GM23338 (cell line): ENCODE measurements at regions not wholly inside any gene's neighbourhood (a gene's known extent, or its start where the extent isn't known, plus 50 kb on each side); places are given as distances from the start of the nearest gene placed in this dataset.
A peak's percentile ranks its signal among the peaks of the same experiment; 100 is the strongest.

Experiments
- ATAC-seq: fragments of 200-7000 bp; cut with Tn5 transposase; 3 replicates; pipeline ENCODE4 v1.9.1; 2020
- DNase-seq: peaks from one replicate; pipeline ENCODE4 v3.0.0-alpha.2; 2015; ENCODE audit warnings: low spot score
- H2AFZ ChIP-seq: fragments of 200-600 bp; sonication (generic); 2 replicates; pipeline ENCODE4 v1.8.0; 2016; ENCODE audit warnings: antibody characterized with exemption, mild to moderate bottlenecking, moderate library complexity
- H3F3A ChIP-seq: fragments of 200-600 bp; sonication (generic); replicated peaks from 2 replicates; pipeline ENCODE4 v1.8.0; 2017; ENCODE audit warnings: antibody characterized with exemption, mixed run types, low read depth
- H3K27ac ChIP-seq: fragments of 200-600 bp; sonication (generic); 2 replicates; pipeline ENCODE4 v1.6.1; 2016; ENCODE audit warnings: low read depth
- H3K27me3 ChIP-seq: fragments of 200-600 bp; sonication (generic); 2 replicates; pipeline ENCODE4 v1.8.0; 2016; ENCODE audit warnings: mild to moderate bottlenecking, mixed run types, moderate library complexity; ENCODE audit not compliant: insufficient read depth
- H3K36me3 ChIP-seq: fragments of 200-600 bp; sonication (generic); 2 replicates; pipeline ENCODE4 v1.8.0; 2016; ENCODE audit warnings: mild to moderate bottlenecking; ENCODE audit not compliant: insufficient read depth
- H3K4me1 ChIP-seq: fragments of 200-600 bp; sonication (generic); 2 replicates; pipeline ENCODE4 v1.8.0; 2016; ENCODE audit warnings: mild to moderate bottlenecking, moderate library complexity; ENCODE audit not compliant: insufficient read depth
- H3K4me2 ChIP-seq: fragments of 200-600 bp; sonication (generic); 2 replicates; pipeline ENCODE4 v1.7.1; 2017; ENCODE audit warnings: mixed run types
- H3K4me3 ChIP-seq: fragments of 200-600 bp; sonication (generic); 2 replicates; pipeline ENCODE4 v1.6.1; 2016; ENCODE audit warnings: mixed run types
- H3K79me2 ChIP-seq: fragments of 200-600 bp; sonication (generic); replicated peaks from 2 replicates; pipeline ENCODE4 v1.8.0; 2017; ENCODE audit warnings: mild to moderate bottlenecking; ENCODE audit not compliant: insufficient read depth
- H3K9me2 ChIP-seq: fragments of 200-600 bp; sonication (generic); 2 replicates; pipeline ENCODE4 v1.8.0; 2017; ENCODE audit not compliant: insufficient read depth
- H4K20me1 ChIP-seq: fragments of 200-600 bp; sonication (generic); replicated peaks from 2 replicates; pipeline ENCODE4 v1.8.0; 2017; ENCODE audit warnings: mild to moderate bottlenecking; ENCODE audit not compliant: insufficient read depth
- H3K27ac Mint-ChIP-seq: 2 replicates; pipeline ENCODE4 v1.8.0; 2020; ENCODE audit warnings: inconsistent platforms, mild to moderate bottlenecking, moderate library complexity, mixed read lengths
- H3K27me3 Mint-ChIP-seq: 3 replicates; pipeline ENCODE4 v1.8.0; 2022; ENCODE audit warnings: low read depth, mild to moderate bottlenecking, moderate library complexity, mixed read lengths, inconsistent platforms; ENCODE audit not compliant: insufficient read depth, poor library complexity
- H3K36me3 Mint-ChIP-seq: 3 replicates; pipeline ENCODE4 v1.8.0; 2021; ENCODE audit warnings: low read depth, mild to moderate bottlenecking, inconsistent platforms, moderate library complexity, mixed read lengths
- H3K4me1 Mint-ChIP-seq: 3 replicates; pipeline ENCODE4 v1.8.0; 2020; ENCODE audit warnings: mild to moderate bottlenecking, inconsistent platforms, mixed read lengths
- H3K4me3 Mint-ChIP-seq: 3 replicates; pipeline ENCODE4 v1.8.0; 2021; ENCODE audit warnings: moderate library complexity, mild to moderate bottlenecking, inconsistent platforms, mixed read lengths
- H3K9me3 Mint-ChIP-seq: 3 replicates; pipeline ENCODE4 v1.8.0; 2020; ENCODE audit warnings: moderate library complexity, mild to moderate bottlenecking, inconsistent platforms, mixed read lengths
- CREB1 ChIP-seq: fragments of 250-450 bp; sonication (Bioruptor Pico); IDR thresholded peaks from 2 replicates; pipeline ENCODE4 v1.5.0; 2020; ENCODE audit warnings: low read depth, mild to moderate bottlenecking, moderate library complexity
- EZH2 ChIP-seq: fragments of 200-600 bp; sonication (generic); IDR thresholded peaks from one replicate; pipeline ENCODE4 v1.8.0; 2017; ENCODE audit warnings: antibody characterized with exemption, mild to moderate bottlenecking, low read depth; ENCODE audit not compliant: unreplicated experiment
- EZH2phosphoT487 ChIP-seq: fragments of 200-600 bp; sonication (generic); IDR thresholded peaks from one replicate; pipeline ENCODE4 v1.8.1; 2018; ENCODE audit warnings: antibody characterized with exemption; ENCODE audit not compliant: unreplicated experiment
- JUNB ChIP-seq: IDR thresholded peaks from one replicate; pipeline ENCODE4 v1.6.1; 2016; ENCODE audit warnings: antibody characterized with exemption; ENCODE audit not compliant: unreplicated experiment
- NANOG ChIP-seq: IDR thresholded peaks from 2 replicates; pipeline ENCODE4 v1.6.1; 2016; ENCODE audit warnings: antibody characterized with exemption, borderline replicate concordance
- POLR2AphosphoS5 ChIP-seq: IDR thresholded peaks from 2 replicates; pipeline ENCODE4 v1.6.1; 2016; ENCODE audit warnings: antibody characterized with exemption, low read depth
- STAT1 ChIP-seq: IDR thresholded peaks from one replicate; pipeline ENCODE4 v1.6.1; 2016; ENCODE audit warnings: antibody characterized with exemption; ENCODE audit not compliant: unreplicated experiment
- ZNF114 ChIP-seq: fragments of 250-450 bp; sonication (Bioruptor Pico); IDR thresholded peaks from 2 replicates; pipeline ENCODE4 v1.5.0; 2020; ENCODE audit warnings: mild to moderate bottlenecking, moderate library complexity
- ZNF331 ChIP-seq: fragments of 250-450 bp; sonication (Bioruptor Pico); IDR thresholded peaks from 2 replicates; pipeline ENCODE4 v1.5.0; 2020; ENCODE audit warnings: low read depth, mild to moderate bottlenecking, moderate library complexity
- TF ChIP-seq, protein P1 (sequence below): IDR thresholded peaks from 2 replicates; pipeline ENCODE4 v1.6.1; 2016; ENCODE audit warnings: antibody characterized with exemption
- TF ChIP-seq, protein P2 (sequence below): IDR thresholded peaks from one replicate; pipeline ENCODE4 v1.6.1; 2018; ENCODE audit warnings: antibody characterized with exemption; ENCODE audit not compliant: unreplicated experiment
- TF ChIP-seq, protein P3 (sequence below), 2 experiments: fragments of 200-600 bp in 1 of 2; sonication (generic) in 1 of 2; conservative IDR thresholded peaks; 2 replicates each; pipeline versions ENCODE4 v1.5.1 to v1.6.1; 2016 to 2017; ENCODE audit warnings: antibody characterized with exemption in 2 of 2, low read depth in 2 of 2, mild to moderate bottlenecking in 2 of 2, moderate library complexity in 1 of 2
- TF ChIP-seq, protein P4 (sequence below): fragments of 250-450 bp; sonication (Bioruptor Pico); IDR thresholded peaks from 2 replicates; pipeline ENCODE4 v1.5.0; 2020; ENCODE audit warnings: mild to moderate bottlenecking, moderate library complexity

DNA sequence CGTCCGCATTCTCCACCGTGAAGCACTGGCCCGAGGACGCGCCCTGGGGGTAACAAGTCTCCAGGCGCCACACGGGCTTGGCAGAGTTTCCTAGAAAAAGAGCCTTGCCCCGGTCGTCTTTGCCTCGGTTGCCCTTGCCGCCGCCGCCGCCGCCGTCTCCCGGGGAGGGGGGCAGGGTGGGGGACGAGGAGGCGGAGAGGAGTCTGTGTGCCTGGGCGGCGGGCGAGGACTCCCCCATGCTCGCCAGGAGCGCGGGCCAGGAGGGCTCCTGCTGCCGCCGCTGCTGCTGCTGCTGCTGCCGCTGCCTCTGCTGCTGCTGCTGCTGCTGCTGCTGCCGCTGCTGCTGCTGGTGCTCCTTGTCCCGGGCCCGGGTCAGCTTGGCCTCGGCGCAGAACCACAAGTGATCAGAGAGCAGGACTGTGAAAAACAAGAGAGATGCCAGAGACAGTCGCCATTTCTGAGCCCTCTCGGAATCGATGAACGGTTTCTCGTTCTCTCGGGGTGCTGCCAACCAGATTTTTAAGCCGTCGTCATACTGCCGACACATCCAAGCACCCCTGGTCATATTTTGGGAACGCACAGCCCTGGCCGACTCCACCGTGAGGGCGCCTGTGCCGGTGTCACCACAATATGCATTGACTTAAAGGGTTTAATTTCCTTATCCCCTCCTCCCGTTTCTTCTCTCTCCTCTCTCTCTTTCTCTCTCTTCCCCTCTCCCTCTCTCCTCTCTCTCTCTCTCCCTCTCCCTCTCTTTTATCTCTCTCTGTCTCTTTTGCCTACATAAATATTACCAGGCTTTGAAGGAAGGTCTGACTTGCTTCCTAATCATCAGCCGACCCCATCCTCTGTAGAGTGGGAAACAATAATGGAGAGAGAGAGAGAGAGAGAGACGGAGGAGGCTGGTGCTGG, 349.1 kb downstream of the LIG4 start:
- ATAC-seq = peak; percentile 46

More for the DNA sequence above, 349.1 kb downstream of the LIG4 start:
- no peaks in the 10 kb centered on the region; the same call in 2 of the 3 replicates for H3K36me3 Mint-ChIP-seq
- Histone ChIP-seq H3K9me2 (no peaks in the 10 kb centered on the region), H3K79me2 (peaks cover 23% of the 10 kb centered on the region), H3K4me1 (peaks cover 6% of the 10 kb centered on the region; the same call in 1 of the 2 replicates), H3K27me3 (peaks cover 47% of the 10 kb centered on the region), H3K36me3 (no peaks in the 10 kb centered on the region), H2AFZ (peak overlapping the region; percentile 96), H4K20me1 (0 out of 2 replicates have a peak, but pooled peaks cover 9% of the 10 kb centered on the region), H3K27ac (no peak overlapping the region), H3K4me3 (peak overlapping the region; percentile 90), H3F3A (peaks cover 3% of the 10 kb centered on the region; the same call in 1 of the 2 replicates), H3K4me2 (peak overlapping the region; percentile 94)
- H3K4me3 Mint-ChIP-seq = peak overlapping the region; percentile 88
- DNase-seq = peak; percentile 63
- H3K27ac Mint-ChIP-seq = no peak overlapping the region
- no peaks in the 10 kb centered on the region for H3K9me3 Mint-ChIP-seq
- peaks cover 28% of the 10 kb centered on the region for H3K27me3 Mint-ChIP-seq
- TF ChIP-seq STAT1 (no peak), ZNF331 (CRISPR knock-in tag) (no peak), ZNF114 (CRISPR knock-in tag) (no peak), JUNB (no peak), NANOG (no peak), CREB1 (no peak), POLR2AphosphoS5 (no peak), EZH2 (no peak), EZH2phosphoT487 (no peak)
- TF ChIP-seq, protein P1, sequence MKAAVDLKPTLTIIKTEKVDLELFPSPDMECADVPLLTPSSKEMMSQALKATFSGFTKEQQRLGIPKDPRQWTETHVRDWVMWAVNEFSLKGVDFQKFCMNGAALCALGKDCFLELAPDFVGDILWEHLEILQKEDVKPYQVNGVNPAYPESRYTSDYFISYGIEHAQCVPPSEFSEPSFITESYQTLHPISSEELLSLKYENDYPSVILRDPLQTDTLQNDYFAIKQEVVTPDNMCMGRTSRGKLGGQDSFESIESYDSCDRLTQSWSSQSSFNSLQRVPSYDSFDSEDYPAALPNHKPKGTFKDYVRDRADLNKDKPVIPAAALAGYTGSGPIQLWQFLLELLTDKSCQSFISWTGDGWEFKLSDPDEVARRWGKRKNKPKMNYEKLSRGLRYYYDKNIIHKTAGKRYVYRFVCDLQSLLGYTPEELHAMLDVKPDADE = no peak
- TF ChIP-seq, protein P2, sequence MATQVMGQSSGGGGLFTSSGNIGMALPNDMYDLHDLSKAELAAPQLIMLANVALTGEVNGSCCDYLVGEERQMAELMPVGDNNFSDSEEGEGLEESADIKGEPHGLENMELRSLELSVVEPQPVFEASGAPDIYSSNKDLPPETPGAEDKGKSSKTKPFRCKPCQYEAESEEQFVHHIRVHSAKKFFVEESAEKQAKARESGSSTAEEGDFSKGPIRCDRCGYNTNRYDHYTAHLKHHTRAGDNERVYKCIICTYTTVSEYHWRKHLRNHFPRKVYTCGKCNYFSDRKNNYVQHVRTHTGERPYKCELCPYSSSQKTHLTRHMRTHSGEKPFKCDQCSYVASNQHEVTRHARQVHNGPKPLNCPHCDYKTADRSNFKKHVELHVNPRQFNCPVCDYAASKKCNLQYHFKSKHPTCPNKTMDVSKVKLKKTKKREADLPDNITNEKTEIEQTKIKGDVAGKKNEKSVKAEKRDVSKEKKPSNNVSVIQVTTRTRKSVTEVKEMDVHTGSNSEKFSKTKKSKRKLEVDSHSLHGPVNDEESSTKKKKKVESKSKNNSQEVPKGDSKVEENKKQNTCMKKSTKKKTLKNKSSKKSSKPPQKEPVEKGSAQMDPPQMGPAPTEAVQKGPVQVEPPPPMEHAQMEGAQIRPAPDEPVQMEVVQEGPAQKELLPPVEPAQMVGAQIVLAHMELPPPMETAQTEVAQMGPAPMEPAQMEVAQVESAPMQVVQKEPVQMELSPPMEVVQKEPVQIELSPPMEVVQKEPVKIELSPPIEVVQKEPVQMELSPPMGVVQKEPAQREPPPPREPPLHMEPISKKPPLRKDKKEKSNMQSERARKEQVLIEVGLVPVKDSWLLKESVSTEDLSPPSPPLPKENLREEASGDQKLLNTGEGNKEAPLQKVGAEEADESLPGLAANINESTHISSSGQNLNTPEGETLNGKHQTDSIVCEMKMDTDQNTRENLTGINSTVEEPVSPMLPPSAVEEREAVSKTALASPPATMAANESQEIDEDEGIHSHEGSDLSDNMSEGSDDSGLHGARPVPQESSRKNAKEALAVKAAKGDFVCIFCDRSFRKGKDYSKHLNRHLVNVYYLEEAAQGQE = no peak
- TF ChIP-seq, protein P3, sequence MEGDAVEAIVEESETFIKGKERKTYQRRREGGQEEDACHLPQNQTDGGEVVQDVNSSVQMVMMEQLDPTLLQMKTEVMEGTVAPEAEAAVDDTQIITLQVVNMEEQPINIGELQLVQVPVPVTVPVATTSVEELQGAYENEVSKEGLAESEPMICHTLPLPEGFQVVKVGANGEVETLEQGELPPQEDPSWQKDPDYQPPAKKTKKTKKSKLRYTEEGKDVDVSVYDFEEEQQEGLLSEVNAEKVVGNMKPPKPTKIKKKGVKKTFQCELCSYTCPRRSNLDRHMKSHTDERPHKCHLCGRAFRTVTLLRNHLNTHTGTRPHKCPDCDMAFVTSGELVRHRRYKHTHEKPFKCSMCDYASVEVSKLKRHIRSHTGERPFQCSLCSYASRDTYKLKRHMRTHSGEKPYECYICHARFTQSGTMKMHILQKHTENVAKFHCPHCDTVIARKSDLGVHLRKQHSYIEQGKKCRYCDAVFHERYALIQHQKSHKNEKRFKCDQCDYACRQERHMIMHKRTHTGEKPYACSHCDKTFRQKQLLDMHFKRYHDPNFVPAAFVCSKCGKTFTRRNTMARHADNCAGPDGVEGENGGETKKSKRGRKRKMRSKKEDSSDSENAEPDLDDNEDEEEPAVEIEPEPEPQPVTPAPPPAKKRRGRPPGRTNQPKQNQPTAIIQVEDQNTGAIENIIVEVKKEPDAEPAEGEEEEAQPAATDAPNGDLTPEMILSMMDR (conservative IDR thresholded peaks at IDR 0.05; ENCODE audit: low read depth in 2 of 2) = no peak; a peak in 1 of 4 replicates
- TF ChIP-seq, protein P4, sequence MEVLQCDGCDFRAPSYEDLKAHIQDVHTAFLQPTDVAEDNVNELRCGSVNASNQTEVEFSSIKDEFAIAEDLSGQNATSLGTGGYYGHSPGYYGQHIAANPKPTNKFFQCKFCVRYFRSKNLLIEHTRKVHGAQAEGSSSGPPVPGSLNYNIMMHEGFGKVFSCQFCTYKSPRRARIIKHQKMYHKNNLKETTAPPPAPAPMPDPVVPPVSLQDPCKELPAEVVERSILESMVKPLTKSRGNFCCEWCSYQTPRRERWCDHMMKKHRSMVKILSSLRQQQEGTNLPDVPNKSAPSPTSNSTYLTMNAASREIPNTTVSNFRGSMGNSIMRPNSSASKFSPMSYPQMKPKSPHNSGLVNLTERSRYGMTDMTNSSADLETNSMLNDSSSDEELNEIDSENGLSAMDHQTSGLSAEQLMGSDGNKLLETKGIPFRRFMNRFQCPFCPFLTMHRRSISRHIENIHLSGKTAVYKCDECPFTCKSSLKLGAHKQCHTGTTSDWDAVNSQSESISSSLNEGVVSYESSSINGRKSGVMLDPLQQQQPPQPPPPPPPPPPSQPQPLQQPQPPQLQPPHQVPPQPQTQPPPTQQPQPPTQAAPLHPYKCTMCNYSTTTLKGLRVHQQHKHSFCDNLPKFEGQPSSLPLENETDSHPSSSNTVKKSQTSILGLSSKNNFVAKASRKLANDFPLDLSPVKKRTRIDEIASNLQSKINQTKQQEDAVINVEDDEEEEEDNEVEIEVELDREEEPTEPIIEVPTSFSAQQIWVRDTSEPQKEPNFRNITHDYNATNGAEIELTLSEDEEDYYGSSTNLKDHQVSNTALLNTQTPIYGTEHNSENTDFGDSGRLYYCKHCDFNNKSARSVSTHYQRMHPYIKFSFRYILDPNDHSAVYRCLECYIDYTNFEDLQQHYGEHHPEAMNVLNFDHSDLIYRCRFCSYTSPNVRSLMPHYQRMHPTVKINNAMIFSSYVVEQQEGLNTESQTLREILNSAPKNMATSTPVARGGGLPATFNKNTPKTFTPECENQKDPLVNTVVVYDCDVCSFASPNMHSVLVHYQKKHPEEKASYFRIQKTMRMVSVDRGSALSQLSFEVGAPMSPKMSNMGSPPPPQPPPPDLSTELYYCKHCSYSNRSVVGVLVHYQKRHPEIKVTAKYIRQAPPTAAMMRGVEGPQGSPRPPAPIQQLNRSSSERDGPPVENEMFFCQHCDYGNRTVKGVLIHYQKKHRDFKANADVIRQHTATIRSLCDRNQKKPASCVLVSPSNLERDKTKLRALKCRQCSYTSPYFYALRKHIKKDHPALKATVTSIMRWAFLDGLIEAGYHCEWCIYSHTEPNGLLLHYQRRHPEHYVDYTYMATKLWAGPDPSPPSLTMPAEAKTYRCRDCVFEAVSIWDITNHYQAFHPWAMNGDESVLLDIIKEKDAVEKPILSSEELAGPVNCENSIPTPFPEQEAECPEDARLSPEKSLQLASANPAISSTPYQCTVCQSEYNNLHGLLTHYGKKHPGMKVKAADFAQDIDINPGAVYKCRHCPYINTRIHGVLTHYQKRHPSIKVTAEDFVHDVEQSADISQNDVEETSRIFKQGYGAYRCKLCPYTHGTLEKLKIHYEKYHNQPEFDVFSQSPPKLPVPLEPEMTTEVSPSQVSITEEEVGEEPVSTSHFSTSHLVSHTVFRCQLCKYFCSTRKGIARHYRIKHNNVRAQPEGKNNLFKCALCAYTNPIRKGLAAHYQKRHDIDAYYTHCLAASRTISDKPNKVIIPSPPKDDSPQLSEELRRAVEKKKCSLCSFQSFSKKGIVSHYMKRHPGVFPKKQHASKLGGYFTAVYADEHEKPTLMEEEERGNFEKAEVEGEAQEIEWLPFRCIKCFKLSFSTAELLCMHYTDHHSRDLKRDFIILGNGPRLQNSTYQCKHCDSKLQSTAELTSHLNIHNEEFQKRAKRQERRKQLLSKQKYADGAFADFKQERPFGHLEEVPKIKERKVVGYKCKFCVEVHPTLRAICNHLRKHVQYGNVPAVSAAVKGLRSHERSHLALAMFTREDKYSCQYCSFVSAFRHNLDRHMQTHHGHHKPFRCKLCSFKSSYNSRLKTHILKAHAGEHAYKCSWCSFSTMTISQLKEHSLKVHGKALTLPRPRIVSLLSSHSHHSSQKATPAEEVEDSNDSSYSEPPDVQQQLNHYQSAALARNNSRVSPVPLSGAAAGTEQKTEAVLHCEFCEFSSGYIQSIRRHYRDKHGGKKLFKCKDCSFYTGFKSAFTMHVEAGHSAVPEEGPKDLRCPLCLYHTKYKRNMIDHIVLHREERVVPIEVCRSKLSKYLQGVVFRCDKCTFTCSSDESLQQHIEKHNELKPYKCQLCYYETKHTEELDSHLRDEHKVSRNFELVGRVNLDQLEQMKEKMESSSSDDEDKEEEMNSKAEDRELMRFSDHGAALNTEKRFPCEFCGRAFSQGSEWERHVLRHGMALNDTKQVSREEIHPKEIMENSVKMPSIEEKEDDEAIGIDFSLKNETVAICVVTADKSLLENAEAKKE (CRISPR knock-in tag) = no peak
- H3K4me1 Mint-ChIP-seq = peaks cover 14% of the 10 kb centered on the region
